Astrocyte (in vitro differentiated cells and primary cell): ENCODE measurements at regions not wholly inside any gene's neighbourhood (a gene's known extent, or its start where the extent isn't known, plus 50 kb on each side); places are given as distances from the start of the nearest gene placed in this dataset.

ENCODE experiments used
- EZH2 ChIP-seq: IDR thresholded peaks from 2 replicates; pipeline ENCODE4 v1.6.1; 2012; ENCODE audit warnings: mild to moderate bottlenecking, low read length, inconsistent platforms; ENCODE audit not compliant: insufficient read depth
- TF ChIP-seq, protein P1 (sequence below): IDR thresholded peaks from 2 replicates; pipeline ENCODE4 v1.5.1; 2011; ENCODE audit warnings: low read depth, mild to moderate bottlenecking, inconsistent platforms, low read length, moderate library complexity; ENCODE audit not compliant: insufficient read depth

DNA sequence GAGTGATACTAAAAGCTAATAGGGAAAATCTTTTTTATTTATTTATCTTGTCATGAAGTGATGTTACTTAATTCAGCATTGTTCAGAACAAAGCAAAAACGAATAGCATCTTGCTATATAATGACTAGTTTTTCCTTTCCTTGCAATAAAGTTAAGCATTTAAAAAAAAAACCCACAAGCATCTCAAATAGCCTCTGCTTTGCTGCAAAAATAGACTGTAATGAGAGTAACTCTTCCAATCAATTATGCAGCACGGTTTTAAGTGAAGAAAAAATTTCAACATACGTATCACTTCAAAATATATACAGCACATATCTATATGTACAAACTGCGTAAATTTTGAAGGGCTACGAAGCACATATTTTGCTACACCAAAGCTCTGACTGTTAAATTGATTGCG is 153.3 kb upstream of the VRK2 start:
- TF ChIP-seq, protein P1, sequence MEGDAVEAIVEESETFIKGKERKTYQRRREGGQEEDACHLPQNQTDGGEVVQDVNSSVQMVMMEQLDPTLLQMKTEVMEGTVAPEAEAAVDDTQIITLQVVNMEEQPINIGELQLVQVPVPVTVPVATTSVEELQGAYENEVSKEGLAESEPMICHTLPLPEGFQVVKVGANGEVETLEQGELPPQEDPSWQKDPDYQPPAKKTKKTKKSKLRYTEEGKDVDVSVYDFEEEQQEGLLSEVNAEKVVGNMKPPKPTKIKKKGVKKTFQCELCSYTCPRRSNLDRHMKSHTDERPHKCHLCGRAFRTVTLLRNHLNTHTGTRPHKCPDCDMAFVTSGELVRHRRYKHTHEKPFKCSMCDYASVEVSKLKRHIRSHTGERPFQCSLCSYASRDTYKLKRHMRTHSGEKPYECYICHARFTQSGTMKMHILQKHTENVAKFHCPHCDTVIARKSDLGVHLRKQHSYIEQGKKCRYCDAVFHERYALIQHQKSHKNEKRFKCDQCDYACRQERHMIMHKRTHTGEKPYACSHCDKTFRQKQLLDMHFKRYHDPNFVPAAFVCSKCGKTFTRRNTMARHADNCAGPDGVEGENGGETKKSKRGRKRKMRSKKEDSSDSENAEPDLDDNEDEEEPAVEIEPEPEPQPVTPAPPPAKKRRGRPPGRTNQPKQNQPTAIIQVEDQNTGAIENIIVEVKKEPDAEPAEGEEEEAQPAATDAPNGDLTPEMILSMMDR: no peak
- TF ChIP-seq EZH2: no peak
